GM12878 (cell line): ENCODE measurements at regions not wholly inside any gene's neighbourhood (a gene's known extent, or its start where the extent isn't known, plus 50 kb on each side); places are given as distances from the start of the nearest gene placed in this dataset.

Experiments
- ATAC-seq: fragments of 200-7000 bp; cut with Tn5 transposase; 3 replicates; pipeline ENCODE4 v1.9.1; 2020; ENCODE audit warnings: mild to moderate bottlenecking, moderate library complexity
- BruUV-seq: library from RNA; stranded (reverse); fragments of 400-500 nt; replicated peaks from 2 replicates; lab custom pipeline; 2021; lab: Mats Ljungman, UMichigan
- CTCF ChIA-PET: fragments of 300-600 bp; sonication (Branson Sonifier 250); formaldehyde crosslinking; extraction: SDS; loops from one replicate; lab custom pipeline; 2021; ENCODE audit warnings: inconsistent platforms; lab: Yijun Ruan, JAX
- POLR2A ChIA-PET: fragments of 350-600 bp; formaldehyde crosslinking; extraction: SDS; loops from one replicate; lab custom pipeline; 2021; ENCODE audit warnings: inconsistent platforms; lab: Charles Lee
- RAD21 ChIA-PET: fragments of 300-600 bp; sonication (Branson Sonifier 250); formaldehyde crosslinking; loops from one replicate; lab custom pipeline; 2023; ENCODE audit warnings: antibody characterized with exemption; ENCODE audit not compliant: unreplicated experiment; lab: Charles Lee
- SMC1A ChIA-PET: fragments of 300-600 bp; sonication (Branson Sonifier 250); formaldehyde crosslinking; loops from one replicate; lab custom pipeline; 2023; ENCODE audit not compliant: unreplicated experiment, uncharacterized antibody; lab: Charles Lee
- DNase-seq: peaks from one replicate; pipeline ENCODE4 v3.0.0-alpha.2; 2011; ENCODE audit warnings: low read depth, low spot score
- FAIRE-seq: peaks from 3 replicates; lab custom pipeline; 2011; peaks lifted over from hg19 to GRCh38; lab: Jason Lieb, UNC
- H2AFZ ChIP-seq: 2 replicates; pipeline ENCODE4 v1.6.0; 2011; ENCODE audit warnings: low read depth, low read length, control low read depth; ENCODE audit not compliant: control insufficient read depth
- H3K27ac ChIP-seq: 2 replicates; pipeline ENCODE4 v1.5.1; 2011; ENCODE audit warnings: control low read depth; ENCODE audit not compliant: control insufficient read depth, insufficient read depth
- H3K27me3 ChIP-seq, 2 experiments: replicated peaks in 1 of 2; 2 replicates each; pipeline versions ENCODE4 v1.6.0 to v1.6.1; 2011; ENCODE audit warnings: low read length in 1 of 2; ENCODE audit not compliant: control insufficient read depth in 2 of 2, insufficient read depth in 2 of 2
- H3K36me3 ChIP-seq, 2 experiments: 2 replicates each; pipeline ENCODE4 v1.5.1; 2011; ENCODE audit warnings: low read length in 1 of 2; ENCODE audit not compliant: control insufficient read depth in 2 of 2, insufficient read depth in 2 of 2
- H3K4me1 ChIP-seq: 2 replicates; pipeline ENCODE4 v1.6.1; 2011; ENCODE audit warnings: mild to moderate bottlenecking, low read length, moderate library complexity, mixed read lengths; ENCODE audit not compliant: control insufficient read depth, insufficient read depth
- H3K4me2 ChIP-seq: 2 replicates; pipeline ENCODE4 v1.6.0; 2011; ENCODE audit warnings: control low read depth; ENCODE audit not compliant: control insufficient read depth, insufficient read depth
- H3K4me3 ChIP-seq: fragments of 200-600 bp; sonication (generic); 2 replicates; pipeline ENCODE4 v1.5.1; 2016
- H3K79me2 ChIP-seq: 2 replicates; pipeline ENCODE4 v1.6.0; 2011; ENCODE audit warnings: low read length; ENCODE audit not compliant: control insufficient read depth, insufficient read depth
- H3K9ac ChIP-seq: 2 replicates; pipeline ENCODE4 v1.8.0; 2011; ENCODE audit warnings: low read length, control low read depth, mixed read lengths; ENCODE audit not compliant: control insufficient read depth, insufficient read depth
- H3K9me3 ChIP-seq: replicated peaks from 3 replicates; pipeline ENCODE4 v1.5.1; 2011; ENCODE audit warnings: mild to moderate bottlenecking, low read length; ENCODE audit not compliant: control insufficient read depth, insufficient read depth
- H4K20me1 ChIP-seq: 2 replicates; pipeline ENCODE4 v1.6.0; 2011; ENCODE audit not compliant: control insufficient read depth, insufficient read depth
- CHD2 ChIP-seq: IDR thresholded peaks from 2 replicates; pipeline ENCODE4 v1.6.1; 2011; ENCODE audit warnings: low read depth, low read length, improper control_type of control experiment, borderline replicate concordance
- CREB1 ChIP-seq: IDR thresholded peaks from 2 replicates; pipeline ENCODE4 v1.6.1; 2012; ENCODE audit warnings: low read depth, mild to moderate bottlenecking, inconsistent platforms
- CREM ChIP-seq: IDR thresholded peaks from 2 replicates; pipeline ENCODE4 v1.6.1; 2014; ENCODE audit warnings: antibody characterized with exemption, low read depth
- MYC ChIP-seq: IDR thresholded peaks from 2 replicates; pipeline ENCODE4 v1.6.1; 2011; ENCODE audit warnings: mild to moderate bottlenecking, low read length, moderate library complexity, inconsistent platforms; ENCODE audit not compliant: insufficient read depth, insufficient replicate concordance, insufficient read length, severe bottlenecking
- NR2F1 ChIP-seq: fragments of 450-650 bp; conservative IDR thresholded peaks from 2 replicates; pipeline ENCODE4 v1.6.1; 2017; ENCODE audit warnings: mild to moderate bottlenecking
- SUZ12 ChIP-seq: fragments of 200-600 bp; sonication (generic); IDR thresholded peaks from one replicate; pipeline ENCODE4 v1.6.1; 2018; ENCODE audit warnings: antibody characterized with exemption, mild to moderate bottlenecking; ENCODE audit not compliant: unreplicated experiment
- TBL1XR1 ChIP-seq: IDR thresholded peaks from 2 replicates; pipeline ENCODE4 v1.6.1; 2012; ENCODE audit warnings: low read depth, low read length, improper control_type of control experiment
- ZNF592 ChIP-seq: fragments of 450-650 bp; IDR thresholded peaks from 2 replicates; pipeline ENCODE4 v1.6.1; 2017; ENCODE audit warnings: mild to moderate bottlenecking, moderate library complexity
- WGBS: methylation state at CpG from one replicate; pipeline ENCODE4 v1.1.6; 2016; ENCODE audit warnings: low lambda C conversion rate; ENCODE audit not compliant: insufficient replicate concordance, insufficient coverage; ENCODE audit errors: missing lambda C conversion rate; 5-methylcytosine and 5-hydroxymethylcytosine counted together
- in situ Hi-C: fragments of 300-500 bp; cut with MboI; formaldehyde crosslinking; loops from 9 replicates; pipeline ENCODE4 v1.14.3; 2018; ENCODE audit warnings: mixed read lengths
- intact Hi-C: fragments of 100-400 bp; cut with micrococcal nuclease; formaldehyde crosslinking; loops from one replicate; pipeline ENCODE4 v1.14.2; 2022; ENCODE audit not compliant: unreplicated experiment
- TF ChIP-seq, protein P1 (sequence below): IDR thresholded peaks from 2 replicates; pipeline ENCODE4 v1.6.1; 2012; ENCODE audit warnings: low read depth, low read length, improper control_type of control experiment
- TF ChIP-seq, protein P2 (sequence below): IDR thresholded peaks from 2 replicates; pipeline ENCODE4 v1.6.1; 2012; ENCODE audit warnings: low read length, inconsistent platforms
- TF ChIP-seq, protein P3 (sequence below): fragments of 450-650 bp; formaldehyde crosslinking; IDR thresholded peaks from 2 replicates; pipeline ENCODE4 v1.4.0; 2022; ENCODE audit warnings: mild to moderate bottlenecking, moderate library complexity

GRCh38 chr13:29922281-29922821, 71.9 kb upstream of the UBL3 start (continued):
- TF ChIP-seq, protein P1, sequence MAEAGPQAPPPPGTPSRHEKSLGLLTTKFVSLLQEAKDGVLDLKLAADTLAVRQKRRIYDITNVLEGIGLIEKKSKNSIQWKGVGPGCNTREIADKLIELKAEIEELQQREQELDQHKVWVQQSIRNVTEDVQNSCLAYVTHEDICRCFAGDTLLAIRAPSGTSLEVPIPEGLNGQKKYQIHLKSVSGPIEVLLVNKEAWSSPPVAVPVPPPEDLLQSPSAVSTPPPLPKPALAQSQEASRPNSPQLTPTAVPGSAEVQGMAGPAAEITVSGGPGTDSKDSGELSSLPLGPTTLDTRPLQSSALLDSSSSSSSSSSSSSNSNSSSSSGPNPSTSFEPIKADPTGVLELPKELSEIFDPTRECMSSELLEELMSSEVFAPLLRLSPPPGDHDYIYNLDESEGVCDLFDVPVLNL: no peak
- TF ChIP-seq MYC (no peak), SUZ12 (no peak), CREM (no peak)
- TF ChIP-seq, all 136 proteins: peak for 0

GRCh38 chr13:29921542-29921941, 71.1 kb upstream of the UBL3 start:
- TF ChIP-seq CREB1 (no peak), ZNF592 (no peak), TBL1XR1 (no peak), CHD2 (no peak), NR2F1 (no peak)
- TF ChIP-seq, protein P2, sequence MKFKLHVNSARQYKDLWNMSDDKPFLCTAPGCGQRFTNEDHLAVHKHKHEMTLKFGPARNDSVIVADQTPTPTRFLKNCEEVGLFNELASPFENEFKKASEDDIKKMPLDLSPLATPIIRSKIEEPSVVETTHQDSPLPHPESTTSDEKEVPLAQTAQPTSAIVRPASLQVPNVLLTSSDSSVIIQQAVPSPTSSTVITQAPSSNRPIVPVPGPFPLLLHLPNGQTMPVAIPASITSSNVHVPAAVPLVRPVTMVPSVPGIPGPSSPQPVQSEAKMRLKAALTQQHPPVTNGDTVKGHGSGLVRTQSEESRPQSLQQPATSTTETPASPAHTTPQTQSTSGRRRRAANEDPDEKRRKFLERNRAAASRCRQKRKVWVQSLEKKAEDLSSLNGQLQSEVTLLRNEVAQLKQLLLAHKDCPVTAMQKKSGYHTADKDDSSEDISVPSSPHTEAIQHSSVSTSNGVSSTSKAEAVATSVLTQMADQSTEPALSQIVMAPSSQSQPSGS: no peak
- TF ChIP-seq, protein P3, sequence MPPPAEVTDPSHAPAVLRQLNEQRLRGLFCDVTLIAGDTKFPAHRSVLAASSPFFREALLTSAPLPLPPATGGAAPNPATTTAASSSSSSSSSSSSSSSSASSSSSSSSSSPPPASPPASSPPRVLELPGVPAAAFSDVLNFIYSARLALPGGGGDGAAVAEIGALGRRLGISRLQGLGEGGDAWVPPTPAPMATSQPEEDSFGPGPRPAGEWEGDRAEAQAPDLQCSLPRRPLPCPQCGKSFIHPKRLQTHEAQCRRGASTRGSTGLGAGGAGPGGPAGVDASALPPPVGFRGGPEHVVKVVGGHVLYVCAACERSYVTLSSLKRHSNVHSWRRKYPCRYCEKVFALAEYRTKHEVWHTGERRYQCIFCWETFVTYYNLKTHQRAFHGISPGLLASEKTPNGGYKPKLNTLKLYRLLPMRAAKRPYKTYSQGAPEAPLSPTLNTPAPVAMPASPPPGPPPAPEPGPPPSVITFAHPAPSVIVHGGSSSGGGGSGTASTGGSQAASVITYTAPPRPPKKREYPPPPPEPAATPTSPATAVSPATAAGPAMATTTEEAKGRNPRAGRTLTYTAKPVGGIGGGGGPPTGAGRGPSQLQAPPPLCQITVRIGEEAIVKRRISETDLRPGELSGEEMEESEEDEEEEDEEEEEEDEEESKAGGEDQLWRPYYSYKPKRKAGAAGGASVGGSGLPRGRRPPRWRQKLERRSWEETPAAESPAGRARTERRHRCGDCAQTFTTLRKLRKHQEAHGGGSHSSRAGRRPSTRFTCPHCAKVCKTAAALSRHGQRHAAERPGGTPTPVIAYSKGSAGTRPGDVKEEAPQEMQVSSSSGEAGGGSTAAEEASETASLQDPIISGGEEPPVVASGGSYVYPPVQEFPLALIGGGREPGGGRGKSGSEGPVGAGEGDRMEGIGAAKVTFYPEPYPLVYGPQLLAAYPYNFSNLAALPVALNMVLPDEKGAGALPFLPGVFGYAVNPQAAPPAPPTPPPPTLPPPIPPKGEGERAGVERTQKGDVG (CRISPR knock-in tag): no peak
- DNase-seq (no peak), ATAC-seq (no peak), FAIRE-seq (no peak)
- SMC1A ChIA-PET: interaction anchor here (1.0 to 9.1 kb wide), 9 partner anchors 14 to 233 kb away, joined by 3 to 119 read pairs (median 3); partner anchors contain the start of gene UBL3
- Histone ChIP-seq H3K4me2 (no peak overlapping the region), H4K20me1 (no peaks in the 10 kb centered on the region), H3K79me2 (no peaks in the 10 kb centered on the region), H3K4me1 (peaks cover 5% of the 10 kb centered on the region; the same call in 1 of the 2 replicates), H3K27me3 (no peaks in the 10 kb centered on the region), H3K4me3 (no peak overlapping the region), H3K9ac (no peak overlapping the region), H2AFZ (no peak overlapping the region), H3K27ac (no peak overlapping the region), H3K36me3 (no peaks in the 10 kb centered on the region), H3K9me3 (no peaks in the 10 kb centered on the region)
- 70% methylated on average over 6 of the region's 6 CpGs for WGBS
- POLR2A ChIA-PET: no interaction called here
- CTCF ChIA-PET: interaction anchor here (0.6 to 11.6 kb wide), 8 partner anchors 12 to 496 kb away, joined by 3 to 225 read pairs (median 4); no protein-coding TSS in a partner anchor
- RAD21 ChIA-PET: interaction anchor here (1.7 to 4.3 kb wide), 2 partner anchors 150 to 192 kb away, joined by 4 to 73 read pairs; no protein-coding TSS in a partner anchor
- intact Hi-C loops (loop anchor here (5.0 kb wide), 2 partner anchors 74 to 149 kb away; no protein-coding TSS in a partner anchor), in situ Hi-C loops (loop anchor here (5.0 kb wide), 1 partner anchor 149 kb away; no protein-coding TSS in a partner anchor)
- BruUV-seq: no TSS peak
